Glutamatergic neuron (in vitro differentiated cells): ENCODE measurements at regions not wholly inside any gene's neighbourhood (a gene's known extent, or its start where the extent isn't known, plus 50 kb on each side); places are given as distances from the start of the nearest gene placed in this dataset.

Source experiments
- DNase-seq: peaks from one replicate; pipeline ENCODE4 v3.0.0; 2022
- H3K27ac Mint-ChIP-seq: one replicate; pipeline ENCODE4 v1.8.0; 2020; ENCODE audit warnings: mild to moderate bottlenecking, mixed read lengths, inconsistent platforms; ENCODE audit not compliant: unreplicated experiment
- H3K27me3 Mint-ChIP-seq: one replicate; pipeline ENCODE4 v1.8.0; 2020; ENCODE audit warnings: mild to moderate bottlenecking, moderate library complexity, mixed read lengths, inconsistent platforms; ENCODE audit not compliant: unreplicated experiment
- H3K36me3 Mint-ChIP-seq: one replicate; pipeline ENCODE4 v1.8.0; 2020; ENCODE audit warnings: mild to moderate bottlenecking, mixed read lengths, inconsistent platforms; ENCODE audit not compliant: unreplicated experiment
- H3K4me1 Mint-ChIP-seq: one replicate; pipeline ENCODE4 v1.8.0; 2020; ENCODE audit warnings: mild to moderate bottlenecking, low read depth, mixed read lengths, inconsistent platforms; ENCODE audit not compliant: unreplicated experiment
- H3K4me3 Mint-ChIP-seq: one replicate; pipeline ENCODE4 v1.8.0; 2020; ENCODE audit warnings: mild to moderate bottlenecking, mixed read lengths, inconsistent platforms; ENCODE audit not compliant: unreplicated experiment
- H3K9me3 Mint-ChIP-seq: one replicate; pipeline ENCODE4 v1.8.0; 2020; ENCODE audit warnings: mild to moderate bottlenecking, moderate library complexity, mixed read lengths, inconsistent platforms; ENCODE audit not compliant: unreplicated experiment
- TF ChIP-seq, protein P1 (sequence below): fragments of 200-600 bp; sonication (generic); IDR thresholded peaks from one replicate; pipeline ENCODE4 v1.5.0; 2021; ENCODE audit not compliant: partially characterized antibody, unreplicated experiment

DNA sequence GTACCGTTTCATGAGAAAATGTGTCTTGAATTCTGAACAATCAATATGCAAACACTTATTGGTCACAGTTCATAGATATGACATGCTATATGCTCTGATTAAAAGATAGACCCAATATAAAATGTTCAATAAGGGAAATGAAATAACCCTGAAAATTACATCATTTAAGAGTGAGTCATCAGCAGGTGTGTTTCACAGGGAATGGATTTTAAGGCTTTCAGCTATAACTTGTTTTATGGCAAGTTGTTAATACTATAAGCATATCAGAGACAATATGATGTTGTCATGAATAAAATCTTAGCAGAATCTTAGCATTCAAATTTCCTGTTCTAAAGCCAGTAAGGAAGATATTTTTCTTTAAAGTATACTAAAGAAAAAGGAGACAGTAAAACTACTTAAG lies 483.4 kb upstream of the PCDH9 start:
- Mint-ChIP-seq H3K27me3 (peaks cover 1% of the 10 kb centered on the region), H3K4me1 (no peaks in the 10 kb centered on the region)
- no peak for DNase-seq

DNA sequence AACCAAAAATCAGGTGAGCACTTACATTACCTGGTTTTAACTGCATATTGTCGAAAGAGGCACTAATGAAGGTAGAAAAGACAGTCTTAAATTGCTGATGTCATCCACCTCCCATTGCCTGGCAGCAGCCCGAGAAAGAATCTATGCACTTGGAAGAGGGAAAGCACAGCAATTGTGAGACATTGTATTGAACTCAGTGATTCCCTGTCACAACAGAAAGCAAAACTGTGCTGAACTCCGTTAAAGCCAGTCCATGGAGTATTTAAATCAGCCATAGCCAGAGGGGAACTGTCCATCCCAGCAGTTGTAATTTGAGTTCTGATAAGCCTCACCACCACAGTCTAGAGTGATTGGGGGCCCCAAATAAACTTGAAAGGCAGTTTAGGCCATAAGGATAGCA lies 466.6 kb upstream of the PCDH9 start:
- TF ChIP-seq, protein P1, sequence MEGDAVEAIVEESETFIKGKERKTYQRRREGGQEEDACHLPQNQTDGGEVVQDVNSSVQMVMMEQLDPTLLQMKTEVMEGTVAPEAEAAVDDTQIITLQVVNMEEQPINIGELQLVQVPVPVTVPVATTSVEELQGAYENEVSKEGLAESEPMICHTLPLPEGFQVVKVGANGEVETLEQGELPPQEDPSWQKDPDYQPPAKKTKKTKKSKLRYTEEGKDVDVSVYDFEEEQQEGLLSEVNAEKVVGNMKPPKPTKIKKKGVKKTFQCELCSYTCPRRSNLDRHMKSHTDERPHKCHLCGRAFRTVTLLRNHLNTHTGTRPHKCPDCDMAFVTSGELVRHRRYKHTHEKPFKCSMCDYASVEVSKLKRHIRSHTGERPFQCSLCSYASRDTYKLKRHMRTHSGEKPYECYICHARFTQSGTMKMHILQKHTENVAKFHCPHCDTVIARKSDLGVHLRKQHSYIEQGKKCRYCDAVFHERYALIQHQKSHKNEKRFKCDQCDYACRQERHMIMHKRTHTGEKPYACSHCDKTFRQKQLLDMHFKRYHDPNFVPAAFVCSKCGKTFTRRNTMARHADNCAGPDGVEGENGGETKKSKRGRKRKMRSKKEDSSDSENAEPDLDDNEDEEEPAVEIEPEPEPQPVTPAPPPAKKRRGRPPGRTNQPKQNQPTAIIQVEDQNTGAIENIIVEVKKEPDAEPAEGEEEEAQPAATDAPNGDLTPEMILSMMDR, result no peak
- Mint-ChIP-seq H3K27ac (no peak overlapping the region), H3K36me3 (no peaks in the 10 kb centered on the region), H3K27me3 (no peaks in the 10 kb centered on the region), H3K4me1 (no peaks in the 10 kb centered on the region), H3K9me3 (no peaks in the 10 kb centered on the region), H3K4me3 (no peak overlapping the region)
- no peak for DNase-seq

More for the DNA sequence above, 483.4 kb upstream of the PCDH9 start:
- no peaks in the 10 kb centered on the region for H3K9me3 Mint-ChIP-seq
- H3K4me3 Mint-ChIP-seq, result no peak overlapping the region
- H3K27ac Mint-ChIP-seq, result no peak overlapping the region
- TF ChIP-seq, protein P1, result no peak
- H3K36me3 Mint-ChIP-seq, result no peaks in the 10 kb centered on the region

DNA sequence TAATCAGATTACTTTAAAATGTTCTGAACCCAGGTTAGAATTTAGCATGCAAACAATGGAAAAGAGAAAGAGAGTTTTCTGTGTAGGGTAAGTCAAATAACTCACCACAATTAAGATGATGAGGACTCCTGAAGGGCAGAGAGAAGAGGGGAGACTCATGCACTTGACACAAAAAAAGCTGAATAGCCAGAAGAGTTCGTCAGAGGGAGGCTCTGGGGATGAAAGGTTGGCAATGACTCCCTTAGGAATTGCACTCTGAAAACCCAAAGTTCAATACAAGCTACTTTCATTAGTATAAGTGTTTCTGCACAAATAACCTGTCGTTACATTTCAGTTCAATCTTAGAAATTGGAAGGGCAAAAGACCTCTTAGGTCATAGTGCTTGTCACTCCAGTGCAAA lies 434.4 kb upstream of the PCDH9 start:
- no peak for DNase-seq
- TF ChIP-seq, protein P1, result no peak
- Mint-ChIP-seq H3K4me3 (peak overlapping the region; percentile 58), H3K9me3 (no peaks in the 10 kb centered on the region), H3K27me3 (no peaks in the 10 kb centered on the region), H3K36me3 (no peaks in the 10 kb centered on the region), H3K27ac (no peak overlapping the region), H3K4me1 (peaks cover 9% of the 10 kb centered on the region)

DNA sequence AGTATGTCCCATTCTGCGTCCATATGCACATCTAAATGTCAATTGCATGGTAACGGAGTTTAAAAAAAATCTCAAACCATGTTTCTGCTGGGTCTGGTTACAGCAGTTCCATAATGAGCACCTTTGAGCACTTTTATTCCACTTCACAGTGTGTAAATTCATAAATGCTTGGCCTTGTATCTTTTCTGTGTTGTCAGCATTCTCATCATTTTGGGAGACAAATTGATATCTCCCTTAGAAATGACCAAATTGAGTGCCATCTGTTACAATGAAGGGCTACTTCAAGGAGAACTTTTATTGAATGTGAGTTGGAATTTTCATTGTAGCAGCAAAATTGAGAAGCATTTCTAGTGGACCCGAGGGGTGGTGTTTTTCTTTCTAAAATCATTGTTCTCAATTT lies 432.9 kb upstream of the PCDH9 start:
- TF ChIP-seq, protein P1, result no peak
- no peaks in the 10 kb centered on the region for H3K27me3 Mint-ChIP-seq
- no peaks in the 10 kb centered on the region for H3K36me3 Mint-ChIP-seq
- no peak overlapping the region for H3K27ac Mint-ChIP-seq
- no peak overlapping the region for H3K4me3 Mint-ChIP-seq
- H3K9me3 Mint-ChIP-seq, result no peaks in the 10 kb centered on the region
- peaks cover 9% of the 10 kb centered on the region for H3K4me1 Mint-ChIP-seq
- DNase-seq, result no peak

DNA sequence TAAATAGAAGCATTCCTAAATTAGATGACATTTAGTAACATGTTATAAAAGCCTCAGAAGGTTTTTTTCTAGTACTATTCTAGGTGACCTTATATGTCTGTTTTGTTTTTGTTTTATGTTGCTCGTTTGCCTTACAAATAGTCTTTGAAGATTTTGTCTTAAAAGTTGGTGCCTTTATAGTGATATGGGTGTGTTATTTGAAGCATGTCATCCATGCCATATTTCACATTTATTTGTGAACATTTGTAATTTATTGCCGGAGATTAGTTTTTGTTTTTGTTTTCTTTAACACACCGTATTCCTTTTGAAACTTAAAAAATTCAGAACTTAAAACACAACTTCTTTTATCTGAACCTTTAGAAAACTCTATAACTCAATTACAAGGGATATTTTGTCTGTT lies 422.8 kb upstream of the PCDH9 start:
- no peak overlapping the region for H3K27ac Mint-ChIP-seq
- TF ChIP-seq, protein P1, result no peak
- no peaks in the 10 kb centered on the region for H3K4me1 Mint-ChIP-seq
- H3K36me3 Mint-ChIP-seq, result no peaks in the 10 kb centered on the region
- no peaks in the 10 kb centered on the region for H3K9me3 Mint-ChIP-seq
- H3K27me3 Mint-ChIP-seq, result no peaks in the 10 kb centered on the region
- DNase-seq, result no peak
- H3K4me3 Mint-ChIP-seq, result no peak overlapping the region
